HCT116 (cell line): ENCODE measurements at regions not wholly inside any gene's neighbourhood (a gene's known extent, or its start where the extent isn't known, plus 50 kb on each side); places are given as distances from the start of the nearest gene placed in this dataset.
"Not testable (repeated sequence)": the region's sequence is repeated elsewhere in the genome, so short reads cannot be mapped to it uniquely, and the experiment has no call there.

Experiments used
- ATF3 ChIP-seq: IDR thresholded peaks from 2 replicates; pipeline ENCODE4 v1.6.1; 2012
- ELF1 ChIP-seq: IDR thresholded peaks from 2 replicates; pipeline ENCODE4 v1.6.1; 2012; ENCODE audit warnings: low read depth, borderline replicate concordance
- POLR2A ChIP-seq: IDR thresholded peaks from 2 replicates; pipeline ENCODE4 v1.7.0; 2011; ENCODE audit warnings: borderline replicate concordance; ENCODE audit not compliant: insufficient read depth, insufficient read length; ENCODE audit errors: extremely low read depth
- ZBTB33 ChIP-seq: IDR thresholded peaks from 2 replicates; pipeline ENCODE4 v1.6.1; 2011; ENCODE audit warnings: mild to moderate bottlenecking, low read length, moderate library complexity; ENCODE audit not compliant: insufficient replicate concordance; ENCODE audit errors: extremely low read depth
- ZFX ChIP-seq: fragments of 450-650 bp; IDR thresholded peaks from 2 replicates; pipeline ENCODE4 v1.6.1; 2017
- TF ChIP-seq, protein P1 (sequence below), 3 experiments: fragments of 200-600 bp in 1 of 3; sonication (generic) in 1 of 3; IDR thresholded peaks in 2 of 3; conservative IDR thresholded peaks in 1 of 3; 2 replicates each; pipeline ENCODE4 v1.5.1; 2012 to 2017; ENCODE audit warnings: low read depth in 2 of 3, low read length in 2 of 3, antibody characterized with exemption in 1 of 3, borderline replicate concordance in 1 of 3, control low read depth in 1 of 3, mild to moderate bottlenecking in 1 of 3, mixed read lengths in 1 of 3, mixed run types in 1 of 3, moderate library complexity in 1 of 3; ENCODE audit not compliant: insufficient read depth in 1 of 3

- TF ChIP-seq ATF3, ELF1, ZFX, POLR2A, ZBTB33: not testable (repeated sequence)
- TF ChIP-seq, protein P1, sequence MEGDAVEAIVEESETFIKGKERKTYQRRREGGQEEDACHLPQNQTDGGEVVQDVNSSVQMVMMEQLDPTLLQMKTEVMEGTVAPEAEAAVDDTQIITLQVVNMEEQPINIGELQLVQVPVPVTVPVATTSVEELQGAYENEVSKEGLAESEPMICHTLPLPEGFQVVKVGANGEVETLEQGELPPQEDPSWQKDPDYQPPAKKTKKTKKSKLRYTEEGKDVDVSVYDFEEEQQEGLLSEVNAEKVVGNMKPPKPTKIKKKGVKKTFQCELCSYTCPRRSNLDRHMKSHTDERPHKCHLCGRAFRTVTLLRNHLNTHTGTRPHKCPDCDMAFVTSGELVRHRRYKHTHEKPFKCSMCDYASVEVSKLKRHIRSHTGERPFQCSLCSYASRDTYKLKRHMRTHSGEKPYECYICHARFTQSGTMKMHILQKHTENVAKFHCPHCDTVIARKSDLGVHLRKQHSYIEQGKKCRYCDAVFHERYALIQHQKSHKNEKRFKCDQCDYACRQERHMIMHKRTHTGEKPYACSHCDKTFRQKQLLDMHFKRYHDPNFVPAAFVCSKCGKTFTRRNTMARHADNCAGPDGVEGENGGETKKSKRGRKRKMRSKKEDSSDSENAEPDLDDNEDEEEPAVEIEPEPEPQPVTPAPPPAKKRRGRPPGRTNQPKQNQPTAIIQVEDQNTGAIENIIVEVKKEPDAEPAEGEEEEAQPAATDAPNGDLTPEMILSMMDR (IDR thresholded peaks at IDR 0.05 in 2 of 3, conservative IDR thresholded peaks at IDR 0.05 in 1 of 3; ENCODE audit: borderline replicate concordance in 1 of 3, insufficient read depth in 1 of 3, low read depth in 2 of 3, low read length in 2 of 3): not testable (repeated sequence)
Observed at GRCh38 chr15:30696439-30697314, 70.7 kb downstream of the ARHGAP11B start.
